Stimulated activated naive CD8-positive, alpha-beta T cell treated with anti-CD3 and anti-CD28 coated beads, Interleukin-15, amount 100 ng/mL, for 72 hours (primary cell): ENCODE measurements at regions not wholly inside any gene's neighbourhood (a gene's known extent, or its start where the extent isn't known, plus 50 kb on each side); places are given as distances from the start of the nearest gene placed in this dataset.
"Not testable (repeated sequence)": the region's sequence is repeated elsewhere in the genome, so short reads cannot be mapped to it uniquely, and the experiment has no call there.

Experiments used
- ATAC-seq: fragments of 150-1000 bp; cut with Tn5 transposase; 2 replicates; pipeline ENCODE4 v1.10.0; 2021; ENCODE audit warnings: mild to moderate bottlenecking, moderate library complexity
- DNase-seq, 2 donors: peaks; one replicate each; pipeline ENCODE4 v3.0.0; 2021 to 2022
- H3K27ac Mint-ChIP-seq, 2 donors: one replicate each; pipeline ENCODE4 v1.8.0; 2022; ENCODE audit warnings: mild to moderate bottlenecking in 2 of 2, mixed read lengths in 2 of 2, moderate library complexity in 2 of 2
- H3K27me3 Mint-ChIP-seq: one replicate; pipeline ENCODE4 v1.8.0; 2022; ENCODE audit warnings: mixed read lengths
- H3K4me1 Mint-ChIP-seq: one replicate; pipeline ENCODE4 v1.8.0; 2022; ENCODE audit warnings: mild to moderate bottlenecking, mixed read lengths
- H3K4me3 Mint-ChIP-seq, 2 donors: one replicate each; pipeline ENCODE4 v1.8.0; 2022; ENCODE audit warnings: mild to moderate bottlenecking in 2 of 2, mixed read lengths in 2 of 2, moderate library complexity in 1 of 2
- H3K9me3 Mint-ChIP-seq, 2 donors: one replicate each; pipeline ENCODE4 v1.8.0; 2022; ENCODE audit warnings: mixed read lengths in 2 of 2

DNA sequence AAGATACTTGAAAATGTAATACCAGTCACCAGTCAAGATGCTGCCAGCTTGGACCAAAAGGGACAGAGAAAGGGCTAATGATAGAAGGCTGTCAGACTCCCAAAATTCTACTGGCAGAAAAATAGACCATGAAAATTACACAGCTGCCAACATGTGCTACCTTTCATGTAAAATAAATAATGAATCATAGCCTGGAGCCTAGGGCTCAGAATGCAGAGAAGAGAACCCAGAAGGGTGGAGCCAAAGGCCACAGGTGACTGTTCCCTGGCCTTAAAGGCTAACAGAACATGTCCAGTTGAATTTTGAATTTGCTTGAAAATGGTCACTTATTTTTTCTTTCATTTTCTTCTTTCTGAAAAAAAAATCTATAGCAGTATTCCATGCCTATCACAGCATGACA is 1827.0 kb upstream of the MIR17HG start:
- Mint-ChIP-seq H3K9me3 (peaks cover 7 to 8% of the 10 kb centered on the region in 2 donors), H3K4me1 (no peaks in the 10 kb centered on the region), H3K27ac (no peak overlapping the region), H3K27me3 (no peaks in the 10 kb centered on the region), H3K4me3 (no peak overlapping the region)
- no peak for ATAC-seq
- no peak for DNase-seq

DNA sequence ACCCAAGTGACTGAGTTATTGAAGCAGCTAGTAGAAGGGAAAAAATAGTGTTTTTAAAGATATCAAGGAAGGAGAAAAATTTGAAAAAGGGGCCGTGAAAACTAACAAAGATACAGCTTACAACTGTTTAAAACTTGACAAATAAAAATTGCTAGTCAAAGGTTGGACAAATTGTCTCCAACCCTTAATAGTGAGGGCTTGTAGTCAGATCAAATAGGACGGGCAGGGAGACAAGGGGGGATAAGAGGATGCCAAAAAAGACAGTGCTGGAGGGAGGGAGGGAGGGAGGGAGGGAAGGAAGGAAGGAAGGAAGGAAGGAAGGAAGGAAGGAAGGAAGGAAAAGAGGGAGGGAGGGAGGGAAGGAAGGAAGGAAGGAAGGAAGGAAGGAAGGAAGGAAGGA is 1825.8 kb upstream of the MIR17HG start:
- not testable (repeated sequence) for H3K27me3 Mint-ChIP-seq, H3K4me1 Mint-ChIP-seq, H3K9me3 Mint-ChIP-seq, DNase-seq, H3K27ac Mint-ChIP-seq, ATAC-seq, H3K4me3 Mint-ChIP-seq

GRCh38 chr13:89541091-89542030 is 1806.1 kb upstream of the MIR17HG start:
- Mint-ChIP-seq H3K4me1 (no peaks in the 10 kb centered on the region), H3K27ac (no peak overlapping the region), H3K27me3 (no peaks in the 10 kb centered on the region), H3K4me3 (no peak overlapping the region), H3K9me3 (peaks cover 17 to 22% of the 10 kb centered on the region in 2 donors)
- DNase-seq: no peak
- ATAC-seq: no peak

GRCh38 chr13:89550938-89551337 is 1796.5 kb upstream of the MIR17HG start:
- no peak overlapping the region for H3K27ac Mint-ChIP-seq

GRCh38 chr13:89554801-89555200 is 1792.7 kb upstream of the MIR17HG start:
- ATAC-seq (no peak), DNase-seq (no peak)
- no peak overlapping the region for H3K27ac Mint-ChIP-seq
- H3K4me3 Mint-ChIP-seq: no peak overlapping the region
- no peaks in the 10 kb centered on the region for H3K27me3 Mint-ChIP-seq
- no peaks in the 10 kb centered on the region for H3K9me3 Mint-ChIP-seq
- H3K4me1 Mint-ChIP-seq: no peaks in the 10 kb centered on the region

More at GRCh38 chr13:89550938-89551337, 1796.5 kb upstream of the MIR17HG start:
- Mint-ChIP-seq H3K4me1 (no peaks in the 10 kb centered on the region), H3K27me3 (no peaks in the 10 kb centered on the region), H3K9me3 (no peaks in the 10 kb centered on the region), H3K4me3 (no peak overlapping the region)
- no peak for ATAC-seq
- no peak for DNase-seq

GRCh38 chr13:89565476-89566100 is 1781.9 kb upstream of the MIR17HG start:
- Mint-ChIP-seq H3K27me3 (no peaks in the 10 kb centered on the region), H3K27ac (no peak overlapping the region), H3K9me3 (peaks cover under 1 to 5% of the 10 kb centered on the region in 2 donors), H3K4me3 (no peak overlapping the region), H3K4me1 (no peaks in the 10 kb centered on the region)
- ATAC-seq: no peak
- no peak for DNase-seq

DNA sequence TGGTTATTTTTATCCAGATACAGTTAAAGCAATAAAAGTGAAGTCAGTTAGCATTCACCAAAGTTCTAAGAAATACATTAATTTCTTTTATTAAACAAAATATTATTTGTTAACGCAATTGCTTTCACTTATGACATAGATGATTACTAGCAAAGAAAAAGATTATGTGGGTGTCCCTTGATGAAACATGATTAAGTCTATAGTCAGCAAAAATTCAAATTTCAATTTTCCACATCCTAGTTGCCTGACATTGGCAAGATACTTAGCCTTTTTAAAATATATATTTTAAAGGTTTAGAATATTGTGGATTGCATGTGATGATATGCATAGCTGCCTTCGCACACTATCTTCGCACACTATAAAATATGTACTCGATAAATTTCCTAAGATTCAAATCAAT is 1780.5 kb upstream of the MIR17HG start:
- DNase-seq (no peak), ATAC-seq (no peak)
- Mint-ChIP-seq H3K27ac (no peak overlapping the region), H3K4me3 (no peak overlapping the region), H3K27me3 (no peaks in the 10 kb centered on the region), H3K9me3 (peaks cover 9 to 12% of the 10 kb centered on the region in 2 donors), H3K4me1 (no peaks in the 10 kb centered on the region)

DNA sequence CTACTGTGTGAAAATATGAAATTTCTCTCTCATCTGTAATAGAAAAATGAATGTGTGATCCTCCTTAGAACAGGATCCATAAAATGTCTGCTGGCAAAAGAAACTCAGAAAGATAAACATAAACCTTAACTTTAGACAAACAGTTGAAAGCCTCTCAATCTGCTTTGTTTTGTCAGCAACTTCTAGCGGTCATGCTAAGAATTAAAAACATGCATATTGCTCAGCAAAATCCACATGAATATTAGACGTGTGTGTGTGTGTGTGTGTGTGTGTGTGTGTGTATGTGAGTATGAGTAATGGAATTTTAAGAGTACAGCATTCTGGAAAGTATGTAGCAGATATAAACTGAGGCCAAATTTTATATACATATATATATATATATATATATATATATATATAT is 1779.2 kb upstream of the MIR17HG start:
- Mint-ChIP-seq H3K9me3 (peaks cover 9 to 12% of the 10 kb centered on the region in 2 donors), H3K27me3 (no peaks in the 10 kb centered on the region), H3K4me1 (no peaks in the 10 kb centered on the region), H3K4me3 (no peak overlapping the region), H3K27ac (no peak overlapping the region)
- ATAC-seq: no peak
- no peak for DNase-seq

DNA sequence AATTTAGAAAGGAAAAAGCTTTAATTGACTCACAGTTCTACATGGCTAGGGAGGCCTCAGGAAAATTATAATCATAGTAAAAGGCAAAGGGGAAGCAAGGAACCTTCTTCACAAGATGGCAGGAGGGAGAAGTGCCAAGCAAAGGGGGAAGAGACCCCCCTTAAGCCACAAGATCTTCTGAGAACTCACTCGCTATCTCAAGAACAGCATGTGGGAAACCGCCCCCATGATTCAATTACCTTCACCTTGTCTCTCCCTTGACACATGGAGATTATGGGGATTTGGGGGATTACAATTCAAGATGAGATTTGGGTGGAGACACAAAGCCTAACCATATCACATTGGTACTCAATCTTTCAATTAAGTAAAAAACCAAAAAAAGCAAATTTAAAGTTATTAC is 1778.7 kb upstream of the MIR17HG start:
- Mint-ChIP-seq H3K27ac (no peak overlapping the region), H3K27me3 (no peaks in the 10 kb centered on the region), H3K4me3 (no peak overlapping the region), H3K4me1 (no peaks in the 10 kb centered on the region), H3K9me3 (peaks cover 9 to 12% of the 10 kb centered on the region in 2 donors)
- ATAC-seq (no peak), DNase-seq (no peak)

DNA sequence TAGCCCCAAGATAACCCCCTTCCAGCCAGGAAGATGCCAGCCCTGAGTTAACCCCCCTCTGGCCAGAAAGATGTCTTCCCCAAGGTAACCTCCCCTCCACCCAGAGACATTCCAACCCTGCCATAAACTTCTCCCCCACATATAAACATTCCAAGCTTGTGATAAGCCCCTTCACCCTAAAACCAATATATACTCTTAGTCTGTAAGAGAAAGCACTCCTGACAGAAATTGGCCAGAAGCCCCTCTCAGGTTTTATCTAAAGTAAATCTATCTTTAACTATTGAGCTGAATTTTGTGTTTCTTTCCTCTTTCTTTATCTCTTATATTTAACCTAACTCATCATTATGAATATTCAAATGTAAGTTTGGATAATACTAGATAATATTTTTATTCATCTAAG is 1775.8 kb upstream of the MIR17HG start:
- Mint-ChIP-seq H3K9me3 (peaks cover 7 to 23% of the 10 kb centered on the region in 2 donors), H3K27me3 (no peaks in the 10 kb centered on the region), H3K4me1 (no peaks in the 10 kb centered on the region), H3K4me3 (no peak overlapping the region), H3K27ac (no peak overlapping the region)
- DNase-seq (no peak), ATAC-seq (no peak)

DNA sequence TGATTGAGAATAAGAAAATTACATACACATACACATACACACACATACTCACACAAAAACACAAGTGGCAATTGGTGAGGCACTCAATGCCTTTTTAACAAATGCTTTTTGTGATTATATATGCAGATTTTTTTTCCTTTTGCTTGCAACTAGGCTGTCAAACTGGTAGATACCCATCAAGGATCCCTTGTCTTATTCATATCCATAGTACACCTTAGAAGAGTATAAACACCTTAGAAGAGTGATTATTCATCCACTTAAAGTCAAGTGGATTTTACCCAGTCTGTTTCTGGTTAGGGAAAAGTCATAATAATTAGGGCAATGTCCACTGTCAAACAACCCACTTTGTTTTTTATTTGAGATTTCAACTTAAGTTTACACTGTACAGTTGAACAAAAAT is 1773.4 kb upstream of the MIR17HG start:
- Mint-ChIP-seq H3K27ac (no peak overlapping the region), H3K27me3 (no peaks in the 10 kb centered on the region), H3K9me3 (peaks cover 13 to 32% of the 10 kb centered on the region in 2 donors), H3K4me1 (no peaks in the 10 kb centered on the region), H3K4me3 (no peak overlapping the region)
- ATAC-seq (no peak), DNase-seq (no peak)

- ATAC-seq: no peak
- no peak for DNase-seq
- Mint-ChIP-seq H3K4me1 (no peaks in the 10 kb centered on the region), H3K27ac (no peak overlapping the region), H3K27me3 (no peaks in the 10 kb centered on the region), H3K4me3 (no peak overlapping the region), H3K9me3 (peaks cover 6 to 23% of the 10 kb centered on the region in 2 donors)
These were observed 1770.2 kb upstream of the MIR17HG start for GRCh38 chr13:89577301-89577700.

DNA sequence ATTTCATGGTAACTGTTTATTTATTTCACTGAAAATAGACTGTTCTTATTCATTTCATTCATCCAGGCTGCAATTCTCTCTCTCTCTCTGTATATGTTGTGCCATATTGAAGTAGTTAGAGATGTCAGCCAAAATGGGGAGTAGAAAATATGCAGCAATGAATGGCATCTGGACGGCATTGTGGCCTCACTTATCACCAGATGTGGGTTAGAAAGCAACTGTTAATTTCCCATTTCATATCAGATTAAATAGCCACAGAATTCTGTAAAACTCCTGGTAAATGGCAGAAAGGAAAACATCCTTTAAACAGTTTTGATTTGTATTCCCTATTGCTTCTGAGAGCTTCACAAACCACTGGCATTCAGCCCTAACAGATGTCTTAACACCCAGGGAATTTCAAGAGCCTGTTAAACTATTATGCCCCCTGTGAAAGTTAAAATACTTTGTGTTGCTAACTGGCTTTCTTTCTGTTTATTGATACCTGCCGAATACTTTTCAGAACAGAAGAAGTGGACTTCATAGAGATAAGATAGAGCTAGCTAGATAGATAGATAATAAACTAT is 1763.3 kb upstream of the MIR17HG start:
- Mint-ChIP-seq H3K9me3 (peaks cover 6 to 9% of the 10 kb centered on the region in 2 donors), H3K4me1 (no peaks in the 10 kb centered on the region), H3K4me3 (no peak overlapping the region), H3K27me3 (no peaks in the 10 kb centered on the region), H3K27ac (no peak overlapping the region)
- DNase-seq (no peak), ATAC-seq (no peak)

DNA sequence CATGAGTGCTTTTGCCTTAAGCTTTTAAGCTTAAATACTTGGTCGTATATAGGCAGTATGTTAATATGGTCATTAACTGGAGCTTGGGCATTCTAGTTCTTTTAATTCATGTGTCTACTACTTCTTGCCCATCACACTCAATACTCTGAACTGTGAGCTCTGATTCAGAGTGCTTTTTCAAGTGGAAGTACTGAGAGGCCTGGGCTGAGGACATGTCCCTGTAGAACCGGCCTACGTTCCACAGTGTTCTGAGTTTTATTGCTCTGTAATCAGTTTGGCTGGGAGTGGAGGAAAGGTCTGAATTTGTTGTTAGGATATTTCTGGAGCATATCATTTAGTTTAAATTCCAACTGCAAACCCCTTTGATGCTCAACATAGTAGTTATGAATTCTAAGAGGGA is 1744.8 kb upstream of the MIR17HG start:
- Mint-ChIP-seq H3K27me3 (no peaks in the 10 kb centered on the region), H3K4me1 (no peaks in the 10 kb centered on the region), H3K27ac (no peak overlapping the region), H3K4me3 (no peak overlapping the region), H3K9me3 (peaks cover 15 to 18% of the 10 kb centered on the region in 2 donors)
- no peak for ATAC-seq
- no peak for DNase-seq

- no peak overlapping the region for H3K27ac Mint-ChIP-seq
- peaks cover 15 to 18% of the 10 kb centered on the region in 2 donors for H3K9me3 Mint-ChIP-seq
- no peaks in the 10 kb centered on the region for H3K4me1 Mint-ChIP-seq
- no peak overlapping the region for H3K4me3 Mint-ChIP-seq
- ATAC-seq (no peak), DNase-seq (no peak)
- H3K27me3 Mint-ChIP-seq: no peaks in the 10 kb centered on the region
These were observed 1744.3 kb upstream of the MIR17HG start for GRCh38 chr13:89603187-89603586.

DNA sequence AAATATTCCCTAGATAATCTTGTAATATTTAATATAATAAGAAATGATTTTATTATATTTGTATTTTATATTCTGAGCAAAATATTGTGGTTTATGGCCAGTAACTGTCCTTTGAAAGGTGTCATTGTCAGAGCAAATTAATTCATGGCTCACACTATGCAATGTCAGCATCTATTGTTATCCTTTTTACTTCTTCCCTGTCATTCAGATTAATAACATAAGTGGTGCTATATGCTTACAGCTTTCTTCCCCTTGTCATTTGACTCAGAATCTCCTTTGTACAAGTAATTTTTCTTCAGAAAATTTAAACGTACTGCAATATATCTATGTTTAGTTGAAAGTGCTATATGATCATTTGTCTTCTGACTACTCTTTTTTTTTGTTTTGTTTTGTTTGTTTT is 1738.2 kb upstream of the MIR17HG start:
- no peak overlapping the region for H3K27ac Mint-ChIP-seq
- no peak overlapping the region for H3K4me3 Mint-ChIP-seq
- H3K9me3 Mint-ChIP-seq: peaks cover 8 to 12% of the 10 kb centered on the region in 2 donors
- H3K27me3 Mint-ChIP-seq: no peaks in the 10 kb centered on the region
- no peak for ATAC-seq
- H3K4me1 Mint-ChIP-seq: no peaks in the 10 kb centered on the region
- no peak for DNase-seq
